Activated naive CD4-positive, alpha-beta T cell treated with anti-CD3 and anti-CD28 coated beads for 36 hours (primary cell): ENCODE measurements at regions not wholly inside any gene's neighbourhood (a gene's known extent, or its start where the extent isn't known, plus 50 kb on each side); places are given as distances from the start of the nearest gene placed in this dataset.

ENCODE experiments used
- CTCF ChIA-PET: fragments of 350-600 bp; sonication (Branson Sonifier 250); formaldehyde crosslinking; loops from one replicate; lab custom pipeline; 2021; ENCODE audit warnings: antibody characterized with exemption; lab: Charles Lee
- DNase-seq: peaks from one replicate; pipeline ENCODE4 v3.0.0-alpha.2; 2020
- H3K27ac Mint-ChIP-seq: one replicate; pipeline ENCODE4 v1.8.0; 2021; ENCODE audit warnings: mild to moderate bottlenecking, mixed read lengths
- H3K27me3 Mint-ChIP-seq: one replicate; pipeline ENCODE4 v1.8.0; 2021; ENCODE audit warnings: low read depth, mixed read lengths
- H3K36me3 Mint-ChIP-seq: one replicate; pipeline ENCODE4 v1.8.0; 2021; ENCODE audit warnings: low read depth, mixed read lengths
- H3K4me1 Mint-ChIP-seq: one replicate; pipeline ENCODE4 v1.8.0; 2021; ENCODE audit warnings: low read depth, mixed read lengths
- H3K4me3 Mint-ChIP-seq: one replicate; pipeline ENCODE4 v1.8.0; 2021; ENCODE audit warnings: mild to moderate bottlenecking, moderate library complexity, mixed read lengths
- H3K9me3 Mint-ChIP-seq: one replicate; pipeline ENCODE4 v1.8.0; 2021; ENCODE audit warnings: mixed read lengths
- intact Hi-C: fragments of 100-400 bp; cut with micrococcal nuclease; formaldehyde crosslinking; loops from one replicate; pipeline ENCODE4 v1.15.1; 2023

GRCh38 chr4:1563241-1563640, 120.9 kb downstream of the FAM53A start:
- no peak for DNase-seq
- H3K27ac Mint-ChIP-seq, result no peak overlapping the region
- intact Hi-C loops, result no loop called here
- H3K4me1 Mint-ChIP-seq, result peaks cover 3% of the 10 kb centered on the region
- H3K36me3 Mint-ChIP-seq, result no peaks in the 10 kb centered on the region
- CTCF ChIA-PET, result no interaction called here
- no peak overlapping the region for H3K4me3 Mint-ChIP-seq
- H3K9me3 Mint-ChIP-seq, result no peaks in the 10 kb centered on the region
- H3K27me3 Mint-ChIP-seq, result peaks cover 2% of the 10 kb centered on the region

GRCh38 chr4:1562771-1563170, 121.3 kb downstream of the FAM53A start:
- peaks cover 2% of the 10 kb centered on the region for H3K27me3 Mint-ChIP-seq
- no peak for DNase-seq
- H3K9me3 Mint-ChIP-seq, result no peaks in the 10 kb centered on the region
- no peak overlapping the region for H3K27ac Mint-ChIP-seq
- intact Hi-C loops, result no loop called here
- H3K36me3 Mint-ChIP-seq, result no peaks in the 10 kb centered on the region
- CTCF ChIA-PET, result no interaction called here
- H3K4me1 Mint-ChIP-seq, result peaks cover 3% of the 10 kb centered on the region
- H3K4me3 Mint-ChIP-seq, result no peak overlapping the region

DNA sequence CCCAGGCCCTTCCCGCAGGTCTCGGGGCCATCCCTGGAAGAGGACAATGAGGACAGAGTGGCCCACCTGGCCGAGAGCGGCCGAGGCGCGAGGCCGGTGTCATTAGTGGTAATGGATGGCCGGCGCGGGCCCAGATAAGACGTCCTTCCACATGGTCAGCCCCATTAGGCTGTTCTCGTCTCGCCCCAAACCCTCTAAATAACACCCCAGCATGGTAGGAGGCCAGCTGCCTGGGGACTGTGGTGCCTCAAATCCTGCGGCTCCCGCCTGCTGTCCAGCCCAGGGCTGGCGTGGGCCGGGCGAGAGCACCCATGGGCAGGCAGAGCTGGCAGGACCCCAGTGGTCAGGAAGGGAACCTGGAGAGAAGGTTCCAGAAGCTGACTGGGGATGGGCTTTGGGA, 121.7 kb downstream of the FAM53A start:
- intact Hi-C loops, result no loop called here
- CTCF ChIA-PET, result no interaction called here
- H3K9me3 Mint-ChIP-seq, result no peaks in the 10 kb centered on the region
- H3K27ac Mint-ChIP-seq, result no peak overlapping the region
- peaks cover 3% of the 10 kb centered on the region for H3K4me1 Mint-ChIP-seq
- no peaks in the 10 kb centered on the region for H3K36me3 Mint-ChIP-seq
- DNase-seq, result no peak
- H3K4me3 Mint-ChIP-seq, result no peak overlapping the region
- H3K27me3 Mint-ChIP-seq, result peaks cover 2% of the 10 kb centered on the region

DNA sequence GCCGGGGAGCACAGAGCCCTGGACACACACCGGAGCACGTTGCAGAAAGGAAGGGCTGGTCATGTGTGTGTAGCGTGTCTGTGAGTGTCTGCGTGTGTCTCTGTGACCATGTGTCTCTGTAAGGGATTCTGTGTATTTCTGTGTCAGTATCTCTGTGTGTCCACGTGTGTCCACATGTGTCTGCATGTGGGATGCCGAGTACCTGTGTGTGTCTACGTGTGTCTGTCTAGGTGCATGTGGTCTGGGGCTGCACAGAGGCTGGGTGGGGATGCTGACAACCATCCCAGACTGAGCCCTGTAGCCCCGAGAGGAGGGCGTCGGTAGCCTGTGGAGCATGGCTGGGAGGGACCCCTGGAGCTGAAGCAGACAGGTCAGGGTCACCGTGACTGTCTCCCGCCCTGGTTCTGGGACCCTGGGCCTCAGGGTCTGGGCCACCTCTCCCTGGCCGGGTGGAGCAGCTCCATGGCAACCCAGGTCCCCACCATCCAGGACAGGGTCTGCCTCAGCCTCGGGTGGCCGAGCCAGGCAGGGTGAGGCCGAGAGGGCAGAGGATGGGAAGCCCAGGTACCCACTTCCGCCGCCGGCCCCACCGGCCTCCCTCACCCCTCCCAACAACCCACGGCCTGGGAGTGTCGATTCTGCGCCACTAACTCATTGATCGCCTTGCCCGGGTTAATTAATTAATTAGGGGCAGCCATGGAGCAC, 122.7 kb downstream of the FAM53A start:
- no peak for DNase-seq
- H3K36me3 Mint-ChIP-seq, result no peaks in the 10 kb centered on the region
- H3K27ac Mint-ChIP-seq, result no peak overlapping the region
- no peak overlapping the region for H3K4me3 Mint-ChIP-seq
- peaks cover 3% of the 10 kb centered on the region for H3K4me1 Mint-ChIP-seq
- CTCF ChIA-PET, result interaction anchor here (1.3 kb wide), 1 partner anchor 25 kb away, joined by 3 read pairs; no protein-coding TSS in a partner anchor
- peaks cover 4% of the 10 kb centered on the region for H3K27me3 Mint-ChIP-seq
- intact Hi-C loops, result no loop called here
- no peaks in the 10 kb centered on the region for H3K9me3 Mint-ChIP-seq

GRCh38 chr4:1559896-1560650, 124.0 kb downstream of the FAM53A start:
- Mint-ChIP-seq H3K4me3 (no peak overlapping the region), H3K9me3 (no peaks in the 10 kb centered on the region), H3K27ac (no peak overlapping the region), H3K36me3 (no peaks in the 10 kb centered on the region), H3K4me1 (no peaks in the 10 kb centered on the region), H3K27me3 (peaks cover 2% of the 10 kb centered on the region)
- intact Hi-C loops, result no loop called here
- CTCF ChIA-PET, result interaction anchor here (0.6 to 1.3 kb wide), 2 partner anchors 26 to 290 kb away, joined by 3 read pairs; no protein-coding TSS in a partner anchor
- no peak for DNase-seq

DNA sequence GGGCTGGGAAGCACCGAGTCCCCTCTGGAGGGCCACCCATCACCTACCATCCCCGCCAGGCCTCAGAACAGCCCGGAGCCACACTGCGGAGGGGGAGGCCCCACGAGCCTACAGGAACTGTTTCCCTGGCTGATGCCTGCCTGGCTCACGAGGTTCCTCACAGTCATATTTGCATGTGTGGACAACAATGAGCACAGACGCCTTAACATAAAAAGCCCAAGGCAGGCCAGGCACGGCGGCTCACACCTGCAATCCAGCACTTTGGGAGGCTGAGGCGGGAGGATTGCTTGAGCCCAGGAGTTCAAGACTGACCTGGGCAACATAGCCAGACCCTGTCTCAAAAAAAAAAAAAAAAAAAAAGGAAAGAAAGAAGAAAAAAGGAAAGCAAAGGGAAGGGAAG, 125.9 kb downstream of the FAM53A start:
- CTCF ChIA-PET, result no interaction called here
- H3K4me3 Mint-ChIP-seq, result no peak overlapping the region
- intact Hi-C loops, result no loop called here

DNA sequence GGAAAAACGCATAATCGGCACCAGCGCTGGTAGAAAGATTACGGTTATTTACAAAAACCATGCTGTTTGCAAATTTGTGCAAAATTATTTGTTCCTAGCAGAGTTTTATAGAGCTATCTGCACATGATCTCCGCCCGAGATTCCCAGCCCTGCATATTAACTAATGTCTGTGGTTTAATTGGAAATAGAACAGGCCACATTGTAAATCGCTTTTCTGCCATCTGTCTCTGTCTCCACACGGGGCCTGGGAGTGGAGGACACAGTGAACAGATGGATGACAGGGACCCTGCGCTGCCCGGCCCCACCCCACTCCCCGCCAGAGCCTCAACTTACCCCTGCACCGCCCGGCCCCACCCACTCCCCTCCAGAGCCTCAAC, 126.9 kb downstream of the FAM53A start:
- H3K4me1 Mint-ChIP-seq, result no peaks in the 10 kb centered on the region

More for the DNA sequence above, 125.9 kb downstream of the FAM53A start:
- H3K9me3 Mint-ChIP-seq, result no peaks in the 10 kb centered on the region
- no peaks in the 10 kb centered on the region for H3K4me1 Mint-ChIP-seq
- H3K27me3 Mint-ChIP-seq, result peaks cover 6% of the 10 kb centered on the region
- no peaks in the 10 kb centered on the region for H3K36me3 Mint-ChIP-seq
- DNase-seq, result no peak
- no peak overlapping the region for H3K27ac Mint-ChIP-seq

DNA sequence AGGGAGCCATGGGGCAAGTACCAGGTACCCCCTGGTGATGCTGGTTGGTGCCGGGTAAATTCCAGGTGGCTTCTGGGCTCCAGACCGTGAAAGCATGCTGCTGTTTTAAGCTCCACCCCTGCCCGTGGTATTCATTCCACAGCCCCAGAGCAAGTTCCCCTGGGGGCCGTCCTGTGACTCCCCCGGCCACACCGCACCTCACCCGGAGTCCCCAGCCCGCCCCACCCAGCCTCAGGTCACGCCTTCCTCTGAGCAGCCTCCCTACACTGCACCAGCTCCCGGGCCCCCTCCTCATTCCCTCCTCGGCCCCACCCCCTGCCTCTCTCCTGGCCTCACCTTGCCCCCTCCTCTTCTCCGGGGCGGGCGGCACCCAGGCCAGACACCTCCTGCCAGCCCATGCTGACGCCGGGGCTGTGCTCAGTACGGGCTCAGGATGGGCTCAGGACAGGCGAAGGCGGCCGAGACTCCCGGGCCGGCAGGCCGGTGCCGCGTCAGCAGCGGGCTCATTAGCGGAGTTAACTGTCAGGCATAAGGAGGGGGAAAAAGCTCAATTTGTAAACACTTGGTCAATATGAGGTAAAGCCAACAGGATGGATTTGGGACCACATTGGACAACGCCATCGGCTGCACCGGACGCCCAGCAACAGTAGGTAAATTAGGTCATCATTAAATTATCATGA, 127.4 kb downstream of the FAM53A start:
- H3K9me3 Mint-ChIP-seq, result no peaks in the 10 kb centered on the region
- H3K27me3 Mint-ChIP-seq, result peaks cover 6% of the 10 kb centered on the region
- no peak for DNase-seq
- no peak overlapping the region for H3K27ac Mint-ChIP-seq
- H3K4me3 Mint-ChIP-seq, result no peak overlapping the region
- CTCF ChIA-PET, result no interaction called here
- H3K36me3 Mint-ChIP-seq, result no peaks in the 10 kb centered on the region
- intact Hi-C loops, result no loop called here
- H3K4me1 Mint-ChIP-seq, result no peaks in the 10 kb centered on the region

More for the DNA sequence above, 126.9 kb downstream of the FAM53A start:
- Mint-ChIP-seq H3K27ac (no peak overlapping the region), H3K9me3 (no peaks in the 10 kb centered on the region), H3K36me3 (no peaks in the 10 kb centered on the region), H3K4me3 (no peak overlapping the region), H3K27me3 (peaks cover 6% of the 10 kb centered on the region)
- DNase-seq, result no peak
- CTCF ChIA-PET, result no interaction called here
- intact Hi-C loops, result no loop called here

- Mint-ChIP-seq H3K4me3 (no peak overlapping the region), H3K27ac (no peak overlapping the region), H3K9me3 (no peaks in the 10 kb centered on the region), H3K4me1 (no peaks in the 10 kb centered on the region), H3K27me3 (peaks cover 6% of the 10 kb centered on the region), H3K36me3 (no peaks in the 10 kb centered on the region)
- DNase-seq, result no peak
- CTCF ChIA-PET, result no interaction called here
- intact Hi-C loops, result no loop called here
Observed at GRCh38 chr4:1554876-1555265, 129.2 kb downstream of the FAM53A start.

GRCh38 chr4:1554246-1554875, 129.8 kb downstream of the FAM53A start:
- no peaks in the 10 kb centered on the region for H3K9me3 Mint-ChIP-seq
- intact Hi-C loops, result no loop called here
- H3K27ac Mint-ChIP-seq, result no peak overlapping the region
- H3K4me1 Mint-ChIP-seq, result no peaks in the 10 kb centered on the region
- no peak for DNase-seq
- H3K27me3 Mint-ChIP-seq, result peaks cover 6% of the 10 kb centered on the region
- no peak overlapping the region for H3K4me3 Mint-ChIP-seq
- CTCF ChIA-PET, result no interaction called here
- no peaks in the 10 kb centered on the region for H3K36me3 Mint-ChIP-seq

DNA sequence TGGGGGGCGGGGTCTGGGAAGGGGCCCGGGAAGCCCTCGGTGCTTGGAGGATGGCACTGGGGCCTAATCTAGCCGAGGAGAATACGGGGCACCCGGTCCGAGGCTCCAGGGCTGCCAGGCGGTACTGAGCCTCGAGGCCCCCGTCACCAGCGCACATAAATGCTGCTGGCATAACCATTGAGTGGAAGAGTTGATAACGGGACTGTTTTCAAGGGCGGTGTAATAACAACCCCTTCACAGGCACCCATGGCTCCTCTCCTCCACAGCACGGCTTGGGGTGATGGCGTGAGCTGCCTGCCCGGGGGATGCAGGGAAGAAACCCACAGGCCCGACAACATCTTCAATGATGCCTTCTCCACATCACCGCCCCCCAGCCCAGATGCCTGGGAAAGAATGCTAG, 130.7 kb downstream of the FAM53A start:
- no peak overlapping the region for H3K4me3 Mint-ChIP-seq
- no peaks in the 10 kb centered on the region for H3K36me3 Mint-ChIP-seq
- H3K4me1 Mint-ChIP-seq, result peaks cover 3% of the 10 kb centered on the region
- H3K9me3 Mint-ChIP-seq, result no peaks in the 10 kb centered on the region
- CTCF ChIA-PET, result interaction anchor here (0.5 kb wide), 1 partner anchor 70 kb away, joined by 3 read pairs; no protein-coding TSS in a partner anchor
- peaks cover 6% of the 10 kb centered on the region for H3K27me3 Mint-ChIP-seq
- H3K27ac Mint-ChIP-seq, result no peak overlapping the region
- no peak for DNase-seq
- intact Hi-C loops, result no loop called here

DNA sequence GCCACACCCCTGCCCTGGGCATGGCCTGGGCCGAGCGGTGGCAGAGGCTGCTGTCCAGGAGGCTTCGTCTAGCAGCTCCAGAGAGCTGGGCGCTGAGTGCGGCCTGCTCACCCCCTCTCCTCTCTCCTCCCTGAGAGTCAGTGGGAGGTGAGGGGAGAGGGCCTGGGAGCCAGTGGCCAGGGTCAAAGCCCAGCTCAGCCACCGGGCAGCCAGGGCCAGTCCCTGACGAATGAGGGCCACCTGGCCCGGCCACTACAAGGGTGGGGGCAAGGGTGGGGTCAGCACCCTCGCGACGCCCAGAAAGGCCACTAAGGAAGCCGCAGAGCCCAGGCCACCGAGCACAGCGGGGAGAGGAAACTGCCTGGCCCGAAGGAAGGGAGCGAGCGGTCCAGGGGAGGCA, 131.7 kb downstream of the FAM53A start:
- H3K27me3 Mint-ChIP-seq, result peaks cover 6% of the 10 kb centered on the region
- no peak overlapping the region for H3K4me3 Mint-ChIP-seq
- H3K9me3 Mint-ChIP-seq, result no peaks in the 10 kb centered on the region
- DNase-seq, result no peak
- H3K4me1 Mint-ChIP-seq, result peaks cover 8% of the 10 kb centered on the region
- intact Hi-C loops, result no loop called here
- H3K27ac Mint-ChIP-seq, result no peak overlapping the region
- H3K36me3 Mint-ChIP-seq, result no peaks in the 10 kb centered on the region
- CTCF ChIA-PET, result no interaction called here
